Endothelial cell of umbilical vein (primary cell): ENCODE measurements at regions not wholly inside any gene's neighbourhood (a gene's known extent, or its start where the extent isn't known, plus 50 kb on each side); places are given as distances from the start of the nearest gene placed in this dataset.

Experiments used
- BruUV-seq: library from RNA; stranded (reverse); fragments of 400-500 nt; replicated peaks from 2 replicates; lab custom pipeline; 2021; lab: Mats Ljungman, UMichigan
- CTCF ChIA-PET: fragments of 300-600, 350-600 bp; sonication (Branson Sonifier 250); formaldehyde crosslinking; loops from one replicate; lab custom pipeline; 2021; ENCODE audit warnings: antibody characterized with exemption, inconsistent platforms; lab: Charles Lee
- POLR2A ChIA-PET: fragments of 300-600, 350-600 bp; sonication (Branson Sonifier 250); formaldehyde crosslinking; loops from one replicate; lab custom pipeline; 2021; ENCODE audit warnings: antibody characterized with exemption, inconsistent platforms; lab: Charles Lee
- DNase-seq: peaks from one replicate; pipeline ENCODE4 v3.0.0-alpha.2; 2011; ENCODE audit warnings: low read depth, low spot score
- FAIRE-seq: peaks from 2 replicates; lab custom pipeline; 2011; peaks lifted over from hg19 to GRCh38; lab: Jason Lieb, UNC
- H2AFZ ChIP-seq: 2 replicates; pipeline ENCODE4 v1.6.0; 2012; ENCODE audit warnings: low read depth, low read length, control low read depth, inconsistent platforms
- H3K27ac ChIP-seq: 2 replicates; pipeline ENCODE4 v1.5.1; 2011; ENCODE audit warnings: low read depth, mild to moderate bottlenecking, control low read depth, low read length, moderate library complexity; ENCODE audit not compliant: insufficient read depth
- H3K27me3 ChIP-seq, 2 experiments: 2 replicates each; pipeline versions ENCODE4 v1.6.0 to v1.6.1; 2011; ENCODE audit warnings: low read length in 2 of 2, mixed read lengths in 1 of 2; ENCODE audit not compliant: control insufficient read depth in 2 of 2, insufficient read depth in 2 of 2
- H3K36me3 ChIP-seq, 2 experiments: 2 replicates in 1 of 2; 3 replicates in 1 of 2; pipeline ENCODE4 v1.5.1; 2011; ENCODE audit warnings: low read length in 2 of 2, mild to moderate bottlenecking in 1 of 2, moderate library complexity in 1 of 2; ENCODE audit not compliant: control insufficient read depth in 2 of 2, insufficient read depth in 2 of 2; ENCODE audit errors: extremely low read depth in 1 of 2
- H3K4me1 ChIP-seq: 3 replicates; pipeline ENCODE4 v1.5.1; 2011; ENCODE audit warnings: mild to moderate bottlenecking, low read length; ENCODE audit not compliant: control insufficient read depth, insufficient read depth; ENCODE audit errors: extremely low read depth
- H3K4me2 ChIP-seq: 2 replicates; pipeline ENCODE4 v1.6.1; 2011; ENCODE audit warnings: low read length, control low read depth, mixed read lengths; ENCODE audit not compliant: insufficient read depth
- H3K4me3 ChIP-seq, 3 experiments: fragments of 200-600 bp in 1 of 3; sonication (generic), shearing (Covaris generic) in 1 of 3; replicated peaks in 1 of 3; 2 replicates each; pipeline ENCODE4 v1.5.1; 2011 to 2016; ENCODE audit warnings: control low read depth in 3 of 3, low read length in 3 of 3, mild to moderate bottlenecking in 2 of 3, inconsistent platforms in 1 of 3, low read depth in 1 of 3, moderate library complexity in 1 of 3; ENCODE audit not compliant: insufficient read depth in 1 of 3
- H3K79me2 ChIP-seq: 2 replicates; pipeline ENCODE4 v1.6.0; 2012; ENCODE audit warnings: low read length, inconsistent platforms; ENCODE audit not compliant: control insufficient read depth, insufficient read depth
- H3K9ac ChIP-seq: replicated peaks from 2 replicates; pipeline ENCODE3; 2011; ENCODE audit warnings: low read length, control low read depth; ENCODE audit not compliant: insufficient read depth; ENCODE audit errors: extremely low read depth
- H3K9me1 ChIP-seq: replicated peaks from 3 replicates; pipeline ENCODE4 v1.6.0; 2011; ENCODE audit warnings: mild to moderate bottlenecking, low read length; ENCODE audit not compliant: control insufficient read depth, insufficient read depth; ENCODE audit errors: extremely low read depth
- H3K9me3 ChIP-seq: replicated peaks from 2 replicates; pipeline ENCODE4 v1.5.1; 2012; ENCODE audit warnings: low read length, inconsistent platforms; ENCODE audit not compliant: control insufficient read depth, insufficient read depth
- H4K20me1 ChIP-seq: replicated peaks from 2 replicates; pipeline ENCODE3; 2011; ENCODE audit warnings: mild to moderate bottlenecking, low read length; ENCODE audit not compliant: control insufficient read depth, insufficient read depth; ENCODE audit errors: extremely low read depth
- CTCF ChIP-seq, 2 donors: IDR thresholded peaks; 1 replicate in 1 of 2; 2 replicates in 1 of 2; pipeline ENCODE4 v1.5.1; 2011; ENCODE audit warnings: low read length in 2 of 2, mild to moderate bottlenecking in 2 of 2, moderate library complexity in 2 of 2, control low read depth in 1 of 2, inconsistent platforms in 1 of 2, low read depth in 1 of 2; ENCODE audit not compliant: insufficient read depth in 1 of 2; ENCODE audit errors: extremely low read depth in 1 of 2
- EZH2 ChIP-seq: IDR thresholded peaks from 2 replicates; pipeline ENCODE4 v1.6.1; 2012; ENCODE audit warnings: borderline replicate concordance, low read depth, mild to moderate bottlenecking, moderate library complexity, low read length, inconsistent platforms; ENCODE audit not compliant: severe bottlenecking
- FOS ChIP-seq: IDR thresholded peaks from 2 replicates; pipeline ENCODE4 v1.6.1; 2011; ENCODE audit warnings: mild to moderate bottlenecking, low read length, moderate library complexity, borderline replicate concordance; ENCODE audit not compliant: insufficient read depth
- GATA2 ChIP-seq: IDR thresholded peaks from 2 replicates; pipeline ENCODE4 v1.7.0; 2011; ENCODE audit warnings: low read depth, mild to moderate bottlenecking, moderate library complexity, mixed read lengths, low read length; ENCODE audit not compliant: insufficient read length, insufficient read depth
- JUN ChIP-seq: IDR thresholded peaks from 2 replicates; pipeline ENCODE4 v1.6.1; 2011; ENCODE audit warnings: borderline replicate concordance, low read depth; ENCODE audit not compliant: insufficient read length, insufficient read depth
- MYC ChIP-seq: IDR thresholded peaks from one replicate; pipeline ENCODE4 v1.6.1; 2011; ENCODE audit warnings: mild to moderate bottlenecking, low read depth, low read length
- POLR2A ChIP-seq: IDR thresholded peaks from 2 replicates; pipeline ENCODE4 v1.6.1; 2012; ENCODE audit warnings: low read depth, mild to moderate bottlenecking, control low read depth, low read length
- POLR2AphosphoS5 ChIP-seq: IDR thresholded peaks from 2 replicates; pipeline ENCODE4 v1.6.1; 2012; ENCODE audit warnings: low read depth, mild to moderate bottlenecking, control low read depth, low read length, moderate library complexity; ENCODE audit not compliant: insufficient read depth
- dilution Hi-C: fragments of 300-500 bp; cut with MboI; formaldehyde crosslinking; loops from one replicate; pipeline ENCODE4 v1.15.0; 2019; ENCODE audit warnings: low sequenced_read_pairs; ENCODE audit not compliant: extremely low pct_ligation_motif_present
- intact Hi-C: fragments of 100-400 bp; cut with micrococcal nuclease; formaldehyde crosslinking; loops from one replicate; pipeline ENCODE4 v1.10.0; 2022
- TF ChIP-seq, protein P1 (sequence below): IDR thresholded peaks from 2 replicates; pipeline ENCODE4 v1.6.1; 2011; ENCODE audit not compliant: insufficient read depth, insufficient read length

DNA sequence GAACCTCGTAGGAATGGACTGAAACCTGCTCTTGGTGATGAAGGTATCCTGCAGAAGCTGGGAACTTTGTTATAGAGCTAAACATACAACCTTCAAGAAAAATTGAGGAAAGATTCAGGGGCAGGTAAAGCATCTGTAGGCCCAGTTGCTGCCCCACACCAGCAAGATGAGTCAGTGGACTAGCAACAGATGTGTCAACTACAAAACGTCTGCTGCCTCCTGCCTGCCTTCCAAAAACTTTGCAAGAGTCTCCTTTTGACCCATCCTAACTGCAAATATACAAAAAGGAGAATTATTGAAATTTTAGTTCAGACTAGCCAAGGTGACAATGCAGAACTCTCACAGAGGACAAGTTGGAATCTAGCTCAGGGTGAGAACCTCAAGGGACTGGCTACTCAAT, 60.9 kb upstream of the TMTC1 start:
- Histone ChIP-seq H3K4me1 (no peaks in the 10 kb centered on the region), H3K9ac (no peak overlapping the region), H4K20me1 (no peaks in the 10 kb centered on the region), H3K79me2 (no peaks in the 10 kb centered on the region), H3K27ac (no peak overlapping the region), H3K4me3 (no peak overlapping the region), H3K27me3 (no peaks in the 10 kb centered on the region), H3K9me3 (no peaks in the 10 kb centered on the region), H3K4me2 (no peak overlapping the region), H3K36me3 (no peaks in the 10 kb centered on the region), H2AFZ (no peak overlapping the region), H3K9me1 (no peaks in the 10 kb centered on the region)
- DNase-seq (no peak), FAIRE-seq (no peak)
- POLR2A ChIA-PET: no interaction called here
- dilution Hi-C loops (no loop called here), intact Hi-C loops (no loop called here)
- CTCF ChIA-PET: no interaction called here
- TF ChIP-seq GATA2 (no peak), POLR2A (no peak), JUN (no peak), MYC (no peak), POLR2AphosphoS5 (no peak), CTCF (IDR thresholded peaks at IDR 0.05; ENCODE audit: extremely low read depth in 1 of 2, insufficient read depth in 1 of 2, low read depth in 1 of 2, low read length in 2 of 2) (no peak), FOS (no peak), EZH2 (no peak)
- TF ChIP-seq, protein P1, sequence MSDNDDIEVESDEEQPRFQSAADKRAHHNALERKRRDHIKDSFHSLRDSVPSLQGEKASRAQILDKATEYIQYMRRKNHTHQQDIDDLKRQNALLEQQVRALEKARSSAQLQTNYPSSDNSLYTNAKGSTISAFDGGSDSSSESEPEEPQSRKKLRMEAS: no peak
- BruUV-seq: no TSS peak
